ENCODE measurements at regions not wholly inside any gene's neighbourhood (a gene's known extent, or its start where the extent isn't known, plus 50 kb on each side); places are given as distances from the start of the nearest gene placed in this dataset.

- no peak for TF ChIP-seq CTCF (CRISPR knock-in tag; IDR thresholded peaks at IDR 0.05)
- TF ChIP-seq ATF4 (CRISPR knock-in tag; IDR thresholded peaks at IDR 0.05), result no peak
- no peak for TF ChIP-seq RFXANK (CRISPR knock-in tag; IDR thresholded peaks at IDR 0.05)
- TF ChIP-seq ZBTB1 (CRISPR knock-in tag; IDR thresholded peaks at IDR 0.05; ENCODE audit: borderline replicate concordance), result no peak
- TF ChIP-seq FOXK2 (IDR thresholded peaks at IDR 0.05), result no peak
- no peak for TF ChIP-seq ATRX (CRISPR knock-in tag; IDR thresholded peaks at IDR 0.05; ENCODE audit: borderline replicate concordance)
- no peak for TF ChIP-seq DPF2 (CRISPR knock-in tag; IDR thresholded peaks at IDR 0.05; ENCODE audit: borderline replicate concordance, low read depth)
- TF ChIP-seq POLR2A (IDR thresholded peaks at IDR 0.05; ENCODE audit: insufficient read depth in 1 of 2, low read depth in 2 of 2, low read length in 2 of 2), result no peak
- TF ChIP-seq CBFB (CRISPR knock-in tag; IDR thresholded peaks at IDR 0.05), result no peak
- no peak for TF ChIP-seq ZNF598 (CRISPR knock-in tag; IDR thresholded peaks at IDR 0.05; ENCODE audit: borderline replicate concordance)
- no peak for TF ChIP-seq MAZ (IDR thresholded peaks at IDR 0.05; ENCODE audit: borderline replicate concordance, low read depth, low read length)
- no peak for TF ChIP-seq MAZ (CRISPR knock-in tag; IDR thresholded peaks at IDR 0.05; ENCODE audit: low read depth)
- no peak for TF ChIP-seq KMT2A (CRISPR knock-in tag; IDR thresholded peaks at IDR 0.05)
- TF ChIP-seq TSC22D2 (CRISPR knock-in tag; IDR thresholded peaks at IDR 0.05; ENCODE audit: borderline replicate concordance), result no peak
Measured at GRCh38 chr3:64441861-64442260, 216.6 kb upstream of the PRICKLE2 start.

Measured in HepG2 (cell line).